COLO829 (cell line): ENCODE measurements at regions not wholly inside any gene's neighbourhood (a gene's known extent, or its start where the extent isn't known, plus 50 kb on each side); places are given as distances from the start of the nearest gene placed in this dataset.

Experiments
- DNase-seq: peaks from one replicate; pipeline ENCODE4 v3.0.0; 2012; ENCODE audit warnings: low spot score

DNA sequence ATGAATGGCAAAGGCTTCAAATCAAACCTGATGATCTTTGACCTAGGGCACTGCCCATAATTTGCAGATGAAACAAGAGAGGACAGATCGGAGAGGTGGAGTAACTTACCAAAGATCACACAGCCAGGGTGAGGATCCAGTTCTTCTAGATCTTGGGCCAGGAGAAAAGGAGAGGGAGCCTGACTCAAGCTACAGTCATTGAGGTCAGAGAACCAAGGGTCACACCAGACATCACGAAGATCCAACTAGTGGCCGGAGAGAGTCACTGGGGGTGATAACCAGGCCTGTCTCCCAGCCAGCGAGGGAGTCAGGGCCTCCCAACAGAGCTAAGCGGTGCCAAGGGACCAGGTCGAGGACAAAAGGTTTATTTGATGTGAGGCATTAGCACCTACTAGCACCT, 115.0 kb downstream of the RIPK4 start:
- no peak for DNase-seq

DNA sequence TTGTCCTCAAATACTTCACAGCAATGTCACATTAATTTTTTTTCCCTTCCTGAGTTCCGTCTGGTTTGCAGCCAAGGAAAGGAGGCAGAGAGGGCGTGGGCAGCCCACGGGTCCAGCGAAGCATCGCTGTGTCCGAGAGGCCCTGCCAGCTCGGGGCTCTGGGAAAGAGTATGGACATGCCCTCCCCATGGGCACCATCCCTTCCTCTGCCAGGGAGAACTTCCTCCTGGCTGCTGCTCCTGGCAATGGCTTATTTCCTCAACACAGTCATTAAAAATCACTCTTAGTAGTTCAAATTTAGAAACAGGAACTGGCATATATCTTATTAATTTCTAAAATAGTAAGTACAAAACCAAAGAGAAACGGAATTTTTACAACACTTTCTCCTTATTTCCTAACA, 115.4 kb downstream of the RIPK4 start:
- no peak for DNase-seq

DNA sequence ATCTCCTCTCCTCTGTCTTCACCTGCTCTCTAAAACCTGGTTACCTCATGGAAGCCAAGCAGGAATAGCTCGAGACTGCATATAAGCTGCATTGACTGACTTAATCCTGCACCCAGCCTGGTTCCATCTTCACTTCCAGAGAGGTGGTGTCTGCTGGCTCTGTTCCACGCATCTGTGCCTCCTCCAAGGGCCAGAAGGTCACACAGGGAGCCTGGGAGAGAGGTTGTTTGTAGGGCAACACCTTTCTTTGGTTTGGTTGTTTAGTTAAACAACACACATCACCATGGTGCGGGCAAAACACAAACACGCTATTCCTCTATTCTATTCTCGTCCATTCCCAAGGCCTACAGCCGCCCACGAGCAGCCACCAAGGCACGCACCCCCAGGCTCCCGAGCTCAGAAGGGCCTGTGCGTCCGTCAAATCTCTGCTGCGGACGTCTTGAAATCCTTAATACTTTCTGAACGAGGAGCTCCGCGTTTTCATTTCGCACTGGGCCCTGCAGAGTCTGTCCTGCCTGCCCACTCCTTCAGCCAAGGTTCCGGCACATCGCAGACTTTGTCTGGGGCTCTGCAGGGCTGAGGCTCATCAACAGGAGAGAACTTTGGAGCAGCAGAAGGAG, 116.2 kb downstream of the RIPK4 start:
- no peak for DNase-seq

DNA sequence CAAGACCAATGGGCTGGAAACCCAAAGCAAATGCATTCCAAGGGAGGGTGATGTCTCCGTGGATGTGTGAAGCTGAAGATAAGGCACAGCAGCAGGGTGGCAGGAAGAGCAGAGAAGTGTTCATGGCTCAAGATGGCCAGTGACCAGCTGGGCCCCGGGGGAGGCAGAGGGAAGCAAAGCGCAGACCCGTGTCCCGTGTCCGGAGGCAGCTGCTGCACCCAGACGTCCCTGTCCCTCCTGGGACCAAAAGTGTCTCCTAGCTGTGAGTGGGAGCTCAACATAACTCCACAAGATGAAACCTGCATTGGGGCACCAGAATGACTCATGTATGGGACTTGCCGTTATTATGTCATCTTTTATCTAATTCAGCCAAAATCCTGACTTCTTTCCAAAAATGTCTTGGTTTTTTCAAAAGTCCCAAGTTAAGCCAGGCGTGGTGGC, 118.2 kb downstream of the RIPK4 start:
- no peak for DNase-seq

DNA sequence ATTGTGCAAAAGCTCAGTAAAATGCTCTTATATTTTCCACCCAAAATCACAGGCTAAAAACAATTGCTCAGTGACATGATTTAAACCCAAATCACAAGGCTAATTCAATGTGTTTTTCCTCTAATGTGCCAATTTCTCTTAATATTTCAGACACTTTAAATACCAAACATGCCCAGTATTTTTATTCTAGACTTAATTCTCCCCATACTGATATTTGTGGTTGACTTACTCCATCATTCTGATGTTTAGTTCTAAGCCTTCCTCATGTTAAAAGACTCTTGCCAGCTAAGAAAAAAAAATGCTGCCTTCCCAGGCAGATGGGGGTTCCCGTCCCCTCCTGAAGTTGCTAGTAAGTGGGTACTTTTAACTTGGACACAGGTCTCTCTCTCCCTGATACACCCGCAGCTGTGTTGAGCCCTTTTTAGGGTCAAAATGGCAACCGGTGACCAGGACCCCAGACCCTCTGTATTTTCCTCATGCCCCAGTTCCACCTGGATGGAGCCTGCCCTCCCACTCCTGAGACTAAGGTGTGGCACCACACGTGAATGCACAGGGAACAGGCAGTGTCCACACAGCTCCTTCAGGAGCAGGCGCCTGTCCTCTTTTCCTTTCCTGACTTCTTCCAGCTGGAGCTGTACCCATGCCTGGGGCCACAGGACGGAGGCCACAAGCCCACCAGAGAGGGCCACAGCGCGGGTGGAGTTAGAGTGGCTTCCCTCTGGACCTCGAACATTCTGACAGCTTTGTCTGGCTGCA, 118.9 kb downstream of the RIPK4 start:
- no peak for DNase-seq

DNA sequence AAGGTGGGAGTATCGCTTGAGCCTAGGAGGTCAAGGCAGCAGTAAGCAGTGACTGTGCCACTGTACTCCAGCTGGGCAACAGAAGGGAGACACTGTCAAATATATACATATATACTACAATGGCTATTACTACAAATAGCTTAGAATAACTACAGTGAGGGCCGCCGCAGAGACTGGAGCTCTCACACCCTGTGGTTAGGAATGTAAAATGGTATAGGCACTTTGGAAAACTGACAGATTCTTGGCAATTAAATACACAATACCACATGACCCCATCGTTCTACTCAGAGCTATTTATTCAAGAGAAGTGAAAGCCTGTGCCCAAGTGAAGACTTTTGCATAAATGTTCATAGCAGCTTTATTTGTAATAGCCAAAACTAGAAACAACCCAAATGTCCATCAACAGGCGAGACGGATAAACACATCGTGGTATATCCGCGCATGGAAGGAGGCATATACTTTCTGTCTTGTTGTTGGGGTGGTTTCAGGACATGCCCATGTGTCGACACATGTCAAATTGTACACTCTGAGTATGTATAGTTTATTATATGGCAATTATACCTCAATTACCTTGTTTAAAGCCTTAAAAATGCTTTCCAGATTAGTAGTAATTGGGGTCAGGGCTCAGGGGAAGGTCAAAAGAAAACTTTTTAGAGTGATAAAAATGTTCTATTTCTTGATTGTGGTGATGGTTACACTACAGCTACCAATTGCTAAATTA, 123.4 kb downstream of the RIPK4 start:
- DNase-seq: peak; percentile 58

DNA sequence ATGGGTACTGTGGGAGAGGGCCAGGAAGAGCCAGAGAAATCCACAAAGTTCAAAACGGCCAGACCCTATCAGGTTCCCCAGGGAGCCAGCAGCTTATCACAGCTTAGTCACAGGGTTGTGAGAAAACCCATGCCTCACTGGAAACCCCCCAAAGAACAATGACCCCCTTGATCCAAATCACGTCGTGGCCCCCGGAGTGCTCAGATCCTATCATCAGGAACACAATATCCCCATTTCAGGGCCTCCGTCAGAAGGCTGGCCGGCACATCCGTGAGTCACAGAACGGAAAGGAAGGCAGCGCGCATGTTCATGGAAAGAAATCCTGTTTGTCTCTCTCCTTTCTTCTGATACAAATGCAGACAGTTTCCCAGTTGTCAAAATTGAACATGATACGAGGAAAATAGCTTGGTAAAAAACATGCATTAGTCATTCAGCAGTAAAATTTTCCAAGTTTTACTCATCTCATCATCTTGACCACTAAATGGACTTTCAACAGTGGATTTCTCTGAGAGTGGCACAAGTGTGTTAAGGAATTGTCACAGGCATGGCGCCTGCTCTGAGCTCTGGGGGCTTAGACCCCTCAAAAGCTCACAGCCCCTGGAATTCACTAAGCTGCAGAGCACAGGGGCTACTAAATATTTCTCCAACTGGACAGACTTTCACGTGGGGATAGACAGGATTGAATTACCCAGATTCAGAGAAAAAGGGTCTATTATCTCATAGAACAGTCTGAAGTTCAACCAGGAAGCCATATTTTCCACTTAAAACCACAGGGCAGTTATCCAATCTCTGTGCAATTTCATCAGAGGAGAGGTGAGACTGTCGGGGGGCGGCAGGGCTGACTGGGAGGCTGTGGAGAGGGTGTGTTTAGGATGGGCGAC, 124.8 kb downstream of the RIPK4 start:
- DNase-seq: peak; percentile 96

DNA sequence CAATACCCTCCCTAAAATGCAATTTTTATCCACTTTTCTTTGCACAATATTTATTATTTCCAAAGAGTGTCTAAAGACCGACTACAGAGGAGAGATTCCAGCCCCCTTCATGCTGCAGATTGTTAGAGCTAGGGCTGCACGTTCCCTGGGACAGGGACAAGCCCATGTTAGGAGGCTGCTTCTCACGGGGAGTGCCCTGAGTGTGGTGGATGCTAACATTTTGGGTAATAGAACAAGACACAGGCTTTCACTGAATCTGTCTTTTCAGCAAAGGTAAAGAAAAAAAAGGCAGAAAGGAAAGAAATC, 125.4 kb downstream of the RIPK4 start:
- DNase-seq: no peak

DNA sequence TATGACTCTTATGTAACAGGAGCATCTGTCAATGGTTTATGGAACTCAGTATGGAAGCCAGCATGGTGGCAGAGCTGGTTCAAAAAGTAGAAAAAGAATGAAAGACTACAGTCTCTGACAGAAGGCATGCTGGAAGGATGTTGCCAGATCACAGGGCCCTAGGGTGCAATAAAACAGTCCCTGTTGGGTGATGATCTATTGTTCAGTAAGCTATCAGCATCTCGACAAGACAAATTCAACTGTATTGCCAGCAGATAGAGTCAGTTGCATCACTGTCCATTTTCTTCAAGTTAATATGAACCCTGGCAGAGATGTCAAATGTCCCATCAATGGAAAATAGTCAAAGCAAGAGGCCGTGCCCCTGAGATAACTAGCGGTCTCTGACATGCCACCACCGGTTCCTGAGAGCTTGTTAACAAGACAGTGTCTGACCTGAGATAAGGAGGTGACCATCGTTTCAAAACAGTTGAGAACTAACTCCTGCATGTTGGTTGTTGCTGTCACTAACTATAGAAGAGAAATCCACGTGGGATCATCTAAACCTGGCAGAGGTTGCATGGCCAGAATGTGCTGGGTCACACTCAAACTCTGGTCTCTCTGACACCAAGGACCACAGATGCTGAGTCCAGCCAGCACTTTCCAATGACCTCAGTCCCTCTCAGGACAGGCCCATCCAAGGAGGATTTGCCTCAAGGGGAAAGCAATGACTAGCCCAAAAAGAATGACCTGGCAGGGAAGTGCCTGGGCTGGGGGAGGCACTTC, 125.9 kb downstream of the RIPK4 start:
- DNase-seq: peak; percentile 56

DNA sequence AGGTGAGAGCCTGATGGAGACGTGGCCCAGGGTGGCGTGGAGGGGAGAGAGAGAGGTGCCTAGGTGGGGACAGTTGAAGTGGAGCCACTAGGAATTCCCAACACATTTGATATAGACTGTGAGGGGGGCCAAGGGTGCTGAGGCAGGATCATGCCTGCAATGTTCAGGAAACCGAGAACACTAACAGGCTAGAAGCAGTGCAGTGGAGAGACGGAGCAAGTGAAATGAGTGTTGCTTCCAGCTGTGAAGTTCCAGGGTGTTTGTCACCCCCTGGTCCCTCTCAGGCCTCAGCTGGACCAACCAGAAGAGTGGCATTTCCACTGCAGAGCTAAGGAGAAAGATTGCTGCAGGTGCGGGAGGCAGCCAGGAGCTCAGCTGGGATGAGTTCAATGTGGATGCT, 127.1 kb downstream of the RIPK4 start:
- DNase-seq: no peak

DNA sequence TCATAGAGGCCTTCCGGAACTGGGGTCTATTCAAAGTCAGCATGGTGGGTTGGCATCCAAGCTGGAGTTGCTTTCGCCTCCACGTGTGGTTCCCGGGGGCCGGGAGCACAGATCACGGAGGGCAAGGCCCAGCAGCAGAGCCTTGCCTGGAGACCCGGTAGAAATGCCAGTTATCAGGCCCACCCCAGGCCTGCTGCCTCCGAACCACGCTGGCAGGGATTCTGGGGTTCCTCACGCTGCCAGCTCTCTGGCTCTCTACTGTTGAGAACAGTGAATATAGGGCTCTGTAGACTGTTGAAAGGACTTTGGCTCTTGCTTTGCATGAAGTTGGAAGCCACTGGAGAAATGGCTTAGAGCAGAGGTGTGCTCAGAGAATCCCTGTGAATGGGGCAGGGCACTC, 127.5 kb downstream of the RIPK4 start:
- DNase-seq: no peak

DNA sequence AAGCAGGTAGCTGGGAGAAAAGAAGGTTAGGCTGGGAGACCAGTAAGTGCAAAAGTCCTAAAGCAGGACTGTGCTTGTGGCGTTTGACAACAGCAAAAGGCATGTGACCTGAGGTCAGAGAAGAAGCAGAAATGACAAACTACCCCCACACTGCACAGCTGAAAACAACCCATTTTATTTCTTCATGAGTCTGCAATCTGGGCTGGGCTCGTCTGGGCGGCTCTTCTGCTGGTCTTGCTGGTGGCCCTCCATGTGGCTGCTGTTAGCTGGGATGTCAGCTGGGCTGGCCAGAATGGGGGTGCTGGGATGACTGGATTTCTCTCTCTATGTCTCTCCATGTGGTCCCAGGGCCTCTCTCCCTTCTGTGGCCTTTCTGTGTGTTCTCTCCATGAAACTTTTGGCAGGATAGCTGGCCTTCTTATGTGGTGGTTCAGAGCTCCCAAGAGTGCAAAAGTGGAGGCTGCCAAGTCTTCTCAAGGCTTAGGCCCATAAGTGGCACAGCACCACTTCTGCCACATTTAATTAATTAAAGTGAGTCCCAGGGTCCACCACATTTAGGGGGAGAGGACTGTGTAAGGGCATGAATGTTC, 128.6 kb downstream of the RIPK4 start:
- DNase-seq: no peak

DNA sequence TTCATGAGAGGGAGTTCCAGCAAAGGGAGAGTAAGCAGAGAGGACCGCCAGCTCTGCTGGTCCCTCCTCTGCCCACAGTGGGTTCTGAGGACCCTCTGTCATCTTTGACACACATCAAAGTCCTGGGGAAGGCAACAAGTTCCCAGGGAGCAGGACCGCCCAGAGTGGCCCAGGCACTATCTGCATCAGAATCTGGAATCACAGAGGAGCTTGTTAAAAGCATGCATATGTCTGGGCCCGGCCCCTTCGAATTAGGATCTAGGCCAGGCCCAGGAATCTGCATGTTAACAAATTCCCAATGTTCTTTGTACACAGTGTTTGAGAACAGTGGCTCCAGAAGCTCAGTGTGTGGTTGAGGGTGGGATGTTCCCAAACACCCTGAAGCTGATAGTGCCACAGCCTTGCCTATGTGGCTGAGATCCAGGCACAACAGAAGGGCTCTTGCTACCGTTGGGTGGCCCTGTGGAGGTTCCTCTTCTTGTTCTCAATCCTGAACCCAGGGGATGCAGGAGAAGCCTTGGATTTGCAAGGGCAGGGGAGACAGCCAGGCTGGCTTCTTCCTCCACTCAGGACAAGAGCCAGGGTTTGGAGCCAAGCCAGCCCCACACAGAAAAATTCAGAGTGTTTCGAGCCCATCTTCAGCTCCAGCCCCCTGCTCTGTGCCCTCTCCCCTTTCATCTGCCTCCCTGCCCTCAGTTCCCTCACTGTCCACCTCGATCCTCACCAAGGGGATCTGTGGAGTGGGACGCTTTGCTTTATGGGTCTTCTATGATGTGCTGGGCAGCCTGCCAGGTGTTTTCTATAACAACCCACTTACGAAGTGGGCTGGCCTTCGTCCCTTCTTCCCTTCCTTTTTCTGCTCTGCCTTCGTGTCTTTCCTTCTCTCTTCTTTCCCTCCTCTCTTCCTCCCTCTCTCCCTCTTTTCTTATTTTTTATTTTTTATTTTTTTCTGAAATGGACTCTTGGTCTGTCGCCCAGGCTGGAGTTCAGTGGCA, 129.0 kb upstream of the TMPRSS2 start:
- DNase-seq: no peak

DNA sequence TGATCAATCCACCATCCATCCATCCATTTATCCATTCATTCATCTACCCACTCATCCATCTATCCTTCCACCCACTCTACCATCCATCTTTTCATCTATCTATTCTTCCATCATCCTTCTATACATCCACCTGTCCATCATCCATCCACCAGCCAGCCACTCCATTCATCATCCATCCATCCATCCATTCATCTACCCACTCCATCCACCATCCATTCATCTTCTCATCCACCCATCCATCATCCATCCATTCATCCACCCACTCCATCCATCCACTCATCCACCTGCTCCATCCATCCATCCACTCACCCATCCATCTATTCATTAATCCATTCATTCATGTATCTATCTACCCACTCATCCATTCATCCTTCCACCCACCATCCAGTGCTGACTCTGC, 127.9 kb upstream of the TMPRSS2 start:
- no peak for DNase-seq

DNA sequence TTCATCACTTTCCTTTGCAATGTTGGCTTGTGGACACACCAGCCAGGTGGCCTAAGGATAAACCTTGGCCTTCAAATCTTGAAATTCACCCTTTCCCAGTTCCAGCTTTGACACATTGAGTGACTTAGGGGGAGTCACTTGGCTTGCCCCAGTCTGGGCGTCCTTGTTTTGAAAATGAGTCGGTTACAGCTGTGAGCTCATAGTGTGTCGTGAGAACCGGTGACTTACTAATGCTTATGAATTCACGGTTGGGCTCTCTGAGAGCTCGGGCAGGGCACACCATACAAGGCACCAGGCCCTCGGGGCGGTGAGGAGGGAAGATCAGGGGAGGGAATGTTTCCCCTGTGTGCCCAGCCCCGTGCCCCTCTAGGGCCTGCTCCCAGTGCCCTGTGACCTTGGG, 126.9 kb upstream of the TMPRSS2 start:
- DNase-seq: no peak

DNA sequence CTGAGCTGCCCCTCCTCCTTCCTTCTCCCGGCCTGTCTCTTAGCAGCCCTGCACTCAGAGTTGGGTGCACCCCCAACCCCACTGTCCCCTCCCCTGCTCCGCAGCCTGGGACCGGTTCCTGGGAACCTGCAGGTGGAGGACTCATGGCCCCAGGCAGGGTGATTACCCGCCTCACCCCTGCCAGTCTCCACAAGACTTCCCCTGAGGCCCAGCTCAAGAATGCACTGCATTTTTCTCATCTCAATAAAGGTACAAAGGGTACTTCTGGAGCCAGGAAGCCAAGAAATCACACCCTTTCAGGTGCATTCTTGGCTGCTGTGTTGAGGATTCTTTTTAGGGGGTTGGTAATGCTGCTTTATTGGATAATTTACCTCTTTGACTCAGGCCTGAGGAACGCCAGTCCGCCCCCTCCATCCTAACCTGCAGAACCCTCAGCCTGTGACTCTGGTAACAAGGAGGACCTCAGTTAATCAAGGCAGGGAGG, 126.3 kb upstream of the TMPRSS2 start:
- no peak for DNase-seq

DNA sequence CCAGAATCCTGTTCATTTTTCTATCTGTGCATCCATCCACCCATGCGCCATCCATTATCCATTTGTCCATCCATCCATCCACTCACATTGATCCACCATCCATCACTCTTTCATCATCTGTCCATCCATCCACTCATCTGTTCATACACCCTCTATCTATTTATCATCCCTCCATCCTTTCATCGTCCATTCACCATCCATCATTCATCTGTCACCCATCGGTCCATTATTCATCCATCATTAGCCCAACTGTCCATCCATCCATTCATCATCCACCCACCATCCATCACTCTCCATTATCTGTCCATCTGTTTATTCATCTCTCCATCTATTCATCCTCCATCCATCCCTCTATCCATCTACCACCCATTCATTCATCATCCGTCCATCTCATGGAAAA, 125.7 kb upstream of the TMPRSS2 start:
- no peak for DNase-seq

DNA sequence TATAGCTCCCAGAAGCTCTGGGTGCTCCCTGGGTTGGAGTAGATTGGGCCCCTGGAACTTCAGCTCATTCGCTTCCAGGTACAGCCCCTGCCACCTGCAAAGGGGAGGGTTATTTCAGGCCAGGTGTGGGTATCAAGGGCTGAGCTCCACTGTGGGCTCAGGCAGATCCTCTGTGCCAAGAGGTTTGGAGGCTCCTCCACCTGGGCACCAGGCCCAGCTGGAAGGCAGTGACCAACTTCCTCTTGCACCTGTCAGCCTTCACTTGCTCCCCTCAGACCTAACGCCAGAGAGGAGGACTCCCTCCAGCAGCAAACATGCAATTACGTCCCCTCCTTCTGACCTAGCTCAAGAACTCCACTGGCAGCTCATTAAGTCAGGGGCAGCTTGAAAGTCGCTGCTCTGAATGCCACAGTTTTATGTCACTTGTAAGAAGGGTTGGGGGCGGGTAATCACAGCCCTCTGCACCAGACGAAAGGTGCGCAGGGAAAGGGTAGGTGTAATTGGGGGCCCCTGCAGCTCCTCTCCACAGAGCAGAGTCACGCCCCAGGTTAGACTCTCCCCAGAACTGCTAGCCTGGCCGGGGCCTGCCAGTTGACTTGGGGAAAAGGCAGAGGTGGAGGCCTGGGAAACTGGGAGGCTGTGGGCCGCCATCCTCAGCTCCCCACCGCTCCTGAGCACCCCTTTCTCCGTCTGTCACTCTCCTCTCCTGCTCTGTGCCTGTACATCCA, 125.0 kb upstream of the TMPRSS2 start:
- DNase-seq: no peak
